DOHH2 (cell line): ENCODE measurements at regions not wholly inside any gene's neighbourhood (a gene's known extent, or its start where the extent isn't known, plus 50 kb on each side); places are given as distances from the start of the nearest gene placed in this dataset.

Experiments used
- CTCF ChIP-seq: fragments of 200-600 bp; sonication (generic); IDR thresholded peaks from one replicate; pipeline ENCODE4 v1.5.1; 2014; ENCODE audit warnings: antibody characterized with exemption, mild to moderate bottlenecking, low read depth, low read length; ENCODE audit not compliant: poor library complexity, severe bottlenecking
- EZH2phosphoT487 ChIP-seq: fragments of 200-600 bp; sonication (generic); IDR thresholded peaks from 2 replicates; pipeline ENCODE4 v1.6.1; 2017; ENCODE audit warnings: borderline replicate concordance, mild to moderate bottlenecking, antibody characterized with exemption, low read length, moderate library complexity, mixed read lengths

- TF ChIP-seq CTCF (no peak), EZH2phosphoT487 (no peak)
These were observed 149.5 kb upstream of the DIO3 start for GRCh38 chr14:101411779-101412178.
